ENCODE measurements at regions not wholly inside any gene's neighbourhood (a gene's known extent, or its start where the extent isn't known, plus 50 kb on each side); places are given as distances from the start of the nearest gene placed in this dataset.
"Not testable (repeated sequence)": the region's sequence is repeated elsewhere in the genome, so short reads cannot be mapped to it uniquely, and the experiment has no call there.

DNA sequence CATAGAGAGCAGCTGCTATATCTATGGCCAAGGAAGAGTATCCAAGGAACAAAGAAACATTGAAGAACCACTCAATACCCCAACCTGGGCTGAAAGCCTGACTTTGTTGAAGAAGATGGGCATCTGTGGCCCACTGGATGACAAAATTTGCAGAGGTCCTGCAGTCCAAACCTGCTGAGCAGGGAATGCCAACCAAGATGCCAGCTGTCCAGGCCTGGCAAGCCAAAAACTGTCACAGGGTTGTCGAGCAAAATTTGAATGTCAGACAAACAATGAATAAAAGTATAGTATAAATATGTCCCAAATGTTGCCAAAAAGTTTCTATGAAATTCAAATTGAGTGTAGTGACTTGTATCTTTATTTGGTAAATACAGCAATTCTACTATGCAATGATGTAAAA lies 1040.2 kb downstream of the PCDH9 start:
- TF ChIP-seq FOXP2 (optimal IDR thresholded peaks at IDR 0.05; ENCODE audit: control extremely low read depth, extremely low read length, insufficient read depth): no peak
- Histone ChIP-seq H3K27ac (no peak overlapping the region), H3K9me3 (ENCODE audit: low read depth, low read length) (no peaks in the 10 kb centered on the region), H3K9ac (ENCODE audit: insufficient read length) (no peak overlapping the region), H3K4me3 (no peak overlapping the region), H3K36me3 (ENCODE audit: insufficient read depth, low read length) (no peaks in the 10 kb centered on the region)
- no peak for DNase-seq (ENCODE audit: low read depth, low spot score)

DNA sequence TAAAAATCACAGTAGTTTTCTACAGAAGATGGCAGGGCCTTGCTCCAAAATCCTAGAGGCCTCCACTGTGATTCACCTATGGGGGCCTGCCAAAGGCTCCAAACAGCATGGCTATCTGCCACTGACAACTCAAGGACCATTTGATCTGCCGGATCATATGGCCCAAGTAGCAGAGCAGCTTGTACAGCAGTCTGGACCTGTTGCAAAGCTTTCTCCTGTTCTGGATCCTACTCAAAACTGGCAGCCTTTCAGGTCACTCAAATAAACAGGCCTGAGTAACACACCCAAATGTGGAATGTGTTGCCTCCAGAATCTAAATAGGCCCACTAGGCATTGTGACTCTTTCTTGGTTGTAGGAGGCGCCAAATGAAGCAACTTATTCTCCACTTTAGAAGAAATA lies 1049.3 kb downstream of the PCDH9 start:
- no peak overlapping the region for H3K4me3 ChIP-seq
- no peak overlapping the region for H3K27ac ChIP-seq
- H3K36me3 ChIP-seq (ENCODE audit: insufficient read depth, low read length): no peaks in the 10 kb centered on the region
- DNase-seq (ENCODE audit: low read depth, low spot score): no peak
- no peak overlapping the region for H3K9ac ChIP-seq (ENCODE audit: insufficient read length)
- no peak for TF ChIP-seq POLR2AphosphoS5 (IDR thresholded peaks at IDR 0.05; ENCODE audit: borderline replicate concordance, low read depth, low read length)
- TF ChIP-seq FOXP2 (optimal IDR thresholded peaks at IDR 0.05; ENCODE audit: control extremely low read depth, extremely low read length, insufficient read depth): no peak
- no peak for TF ChIP-seq EZH2 (IDR thresholded peaks at IDR 0.05)
- no peaks in the 10 kb centered on the region for H3K9me3 ChIP-seq (ENCODE audit: low read depth, low read length)

DNA sequence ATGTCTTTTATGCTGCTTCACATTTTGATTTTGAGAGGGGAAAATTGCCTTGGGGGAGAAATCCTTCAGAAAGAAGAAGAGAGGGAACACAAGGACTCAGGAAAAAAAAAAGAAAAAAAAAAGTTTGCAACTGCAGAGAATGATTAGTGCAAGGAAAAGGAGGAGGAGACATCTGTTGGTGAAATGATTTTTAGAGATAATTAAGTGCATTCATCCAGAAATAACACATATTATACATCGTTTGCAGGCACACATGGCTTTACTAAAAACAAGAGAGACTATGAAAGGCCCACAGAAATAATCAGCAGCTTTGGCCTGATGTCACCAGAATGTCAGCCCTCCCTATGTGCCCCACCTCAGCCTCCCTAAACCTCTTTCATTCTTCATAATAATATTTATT lies 1058.2 kb downstream of the PCDH9 start:
- peak overlapping the region; percentile 77 for H3K27ac ChIP-seq
- peak overlapping the region; percentile 57 for H3K4me3 ChIP-seq

DNA sequence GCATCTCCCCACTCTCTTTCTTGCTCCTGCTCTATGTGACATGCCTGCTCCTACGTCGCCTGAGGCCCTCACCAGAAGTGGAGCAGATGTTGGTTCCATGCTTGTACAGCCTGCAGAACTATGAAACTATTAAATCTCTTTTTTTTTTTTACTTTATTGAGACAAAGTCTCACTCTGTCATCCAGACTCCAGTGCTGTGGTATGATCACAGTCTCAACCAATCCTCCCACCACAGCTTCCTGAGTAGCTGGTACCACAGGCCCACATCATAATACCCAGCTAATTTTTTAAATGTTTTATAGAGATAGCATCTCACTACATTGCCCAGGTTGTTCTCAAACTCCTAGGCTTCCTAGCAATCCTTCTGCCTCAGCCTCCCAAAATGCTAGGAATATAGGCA lies 1067.7 kb downstream of the PCDH9 start:
- no peak overlapping the region for H3K9ac ChIP-seq (ENCODE audit: insufficient read length)
- H3K27ac ChIP-seq: no peak overlapping the region
- no peaks in the 10 kb centered on the region; the same call in 1 of the 2 replicates for H3K9me3 ChIP-seq (ENCODE audit: low read depth, low read length)
- DNase-seq (ENCODE audit: low read depth, low spot score): no peak
- no peak overlapping the region for H3K4me3 ChIP-seq
- H3K36me3 ChIP-seq (ENCODE audit: insufficient read depth, low read length): no peaks in the 10 kb centered on the region
- TF ChIP-seq EZH2 (IDR thresholded peaks at IDR 0.05) (no peak), POLR2AphosphoS5 (IDR thresholded peaks at IDR 0.05; ENCODE audit: borderline replicate concordance, low read depth, low read length) (no peak), FOXP2 (optimal IDR thresholded peaks at IDR 0.05; ENCODE audit: control extremely low read depth, extremely low read length, insufficient read depth) (no peak)

More for the DNA sequence above, 1058.2 kb downstream of the PCDH9 start:
- H3K9me3 ChIP-seq (ENCODE audit: low read depth, low read length): no peaks in the 10 kb centered on the region
- TF ChIP-seq EZH2 (IDR thresholded peaks at IDR 0.05): no peak
- TF ChIP-seq FOXP2 (optimal IDR thresholded peaks at IDR 0.05; ENCODE audit: control extremely low read depth, extremely low read length, insufficient read depth): no peak
- no peak for TF ChIP-seq POLR2AphosphoS5 (IDR thresholded peaks at IDR 0.05; ENCODE audit: borderline replicate concordance, low read depth, low read length)
- no peak overlapping the region for H3K9ac ChIP-seq (ENCODE audit: insufficient read length)
- no peaks in the 10 kb centered on the region for H3K36me3 ChIP-seq (ENCODE audit: insufficient read depth, low read length)
- DNase-seq (ENCODE audit: low read depth, low spot score): peak; percentile 87

DNA sequence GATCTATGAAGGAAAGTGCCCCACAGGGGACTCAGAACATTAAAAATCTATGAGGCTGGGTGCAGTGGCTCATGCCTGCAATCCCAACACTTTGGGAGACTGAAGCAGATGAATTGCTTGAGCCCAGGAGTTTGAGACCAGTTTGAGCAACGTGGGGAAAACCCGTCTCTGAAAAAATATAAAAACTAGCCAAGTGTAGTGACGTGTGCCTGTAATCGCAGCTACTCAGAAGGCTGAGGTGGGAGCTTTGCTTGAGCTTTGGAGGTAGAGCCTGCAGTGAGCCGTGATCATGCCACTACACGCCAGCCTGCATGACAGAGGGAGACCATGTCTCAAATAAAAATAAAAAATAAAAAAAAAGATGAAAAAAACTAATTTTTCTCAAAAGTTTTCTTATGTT lies 1070.6 kb downstream of the PCDH9 start:
- Histone ChIP-seq H3K9ac (ENCODE audit: insufficient read length) (no peak overlapping the region), H3K36me3 (ENCODE audit: insufficient read depth, low read length) (no peaks in the 10 kb centered on the region), H3K4me3 (no peak overlapping the region), H3K9me3 (ENCODE audit: low read depth, low read length) (no peaks in the 10 kb centered on the region; the same call in 1 of the 2 replicates), H3K27ac (no peak overlapping the region)
- TF ChIP-seq POLR2AphosphoS5 (IDR thresholded peaks at IDR 0.05; ENCODE audit: borderline replicate concordance, low read depth, low read length) (no peak), FOXP2 (optimal IDR thresholded peaks at IDR 0.05; ENCODE audit: control extremely low read depth, extremely low read length, insufficient read depth) (no peak), EZH2 (IDR thresholded peaks at IDR 0.05) (no peak)
- DNase-seq (ENCODE audit: low read depth, low spot score): no peak

DNA sequence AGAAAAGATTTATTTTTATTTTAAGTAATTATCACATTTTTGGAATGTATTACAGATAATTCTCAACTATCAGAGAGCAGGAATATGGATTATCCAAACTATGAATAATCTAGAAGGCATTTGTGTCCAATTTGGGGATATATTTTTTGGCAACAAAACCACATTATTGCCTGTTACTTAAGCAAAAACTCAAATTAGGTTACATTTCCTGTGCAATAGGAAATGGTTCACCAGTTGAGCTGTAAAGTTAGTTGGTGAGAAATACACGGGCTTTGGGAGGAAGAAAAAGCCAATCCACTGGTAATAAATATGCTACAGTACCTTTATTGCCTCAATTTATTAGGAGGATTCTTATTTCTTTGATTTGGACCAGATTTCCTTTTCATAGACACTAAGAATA lies 1075.2 kb downstream of the PCDH9 start:
- no peak overlapping the region for H3K4me3 ChIP-seq
- H3K9me3 ChIP-seq (ENCODE audit: low read depth, low read length): no peaks in the 10 kb centered on the region
- DNase-seq (ENCODE audit: low read depth, low spot score): peak; percentile 76
- no peak overlapping the region for H3K9ac ChIP-seq (ENCODE audit: insufficient read length)
- H3K27ac ChIP-seq: peak overlapping the region; percentile 92
- H3K36me3 ChIP-seq (ENCODE audit: insufficient read depth, low read length): no peaks in the 10 kb centered on the region
- TF ChIP-seq FOXP2 (optimal IDR thresholded peaks at IDR 0.05; ENCODE audit: control extremely low read depth, extremely low read length, insufficient read depth) (no peak), POLR2AphosphoS5 (IDR thresholded peaks at IDR 0.05; ENCODE audit: borderline replicate concordance, low read depth, low read length) (peak; percentile 47; the same call in 1 of the 2 replicates), EZH2 (IDR thresholded peaks at IDR 0.05) (no peak)

DNA sequence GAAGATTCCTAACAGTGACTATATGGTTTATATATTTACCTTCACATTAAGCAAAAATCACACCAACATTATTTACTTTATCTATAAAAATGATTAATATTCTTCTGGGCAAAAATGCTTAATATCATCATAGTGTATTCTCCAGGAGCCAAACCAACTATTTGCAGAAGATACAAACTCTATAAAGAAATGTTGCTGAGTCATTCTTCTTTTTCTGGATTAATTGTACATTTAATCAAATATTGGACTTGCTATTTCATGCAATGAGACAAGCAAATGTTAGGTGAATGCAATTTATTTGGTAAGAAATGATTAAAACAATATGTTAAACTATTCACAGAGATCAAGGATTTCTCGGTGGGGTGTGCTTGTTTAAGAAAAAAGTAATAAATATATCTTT lies 1075.8 kb downstream of the PCDH9 start:
- no peak for DNase-seq (ENCODE audit: low read depth, low spot score)
- no peak overlapping the region for H3K9ac ChIP-seq (ENCODE audit: insufficient read length)
- H3K27ac ChIP-seq: peak overlapping the region; percentile 92; the same call in 1 of the 2 replicates
- TF ChIP-seq EZH2 (IDR thresholded peaks at IDR 0.05) (no peak), FOXP2 (optimal IDR thresholded peaks at IDR 0.05; ENCODE audit: control extremely low read depth, extremely low read length, insufficient read depth) (no peak), POLR2AphosphoS5 (IDR thresholded peaks at IDR 0.05; ENCODE audit: borderline replicate concordance, low read depth, low read length) (no peak)
- no peaks in the 10 kb centered on the region for H3K36me3 ChIP-seq (ENCODE audit: insufficient read depth, low read length)
- no peaks in the 10 kb centered on the region for H3K9me3 ChIP-seq (ENCODE audit: low read depth, low read length)
- peak overlapping the region; percentile 17; the same call in 1 of the 2 replicates for H3K4me3 ChIP-seq

DNA sequence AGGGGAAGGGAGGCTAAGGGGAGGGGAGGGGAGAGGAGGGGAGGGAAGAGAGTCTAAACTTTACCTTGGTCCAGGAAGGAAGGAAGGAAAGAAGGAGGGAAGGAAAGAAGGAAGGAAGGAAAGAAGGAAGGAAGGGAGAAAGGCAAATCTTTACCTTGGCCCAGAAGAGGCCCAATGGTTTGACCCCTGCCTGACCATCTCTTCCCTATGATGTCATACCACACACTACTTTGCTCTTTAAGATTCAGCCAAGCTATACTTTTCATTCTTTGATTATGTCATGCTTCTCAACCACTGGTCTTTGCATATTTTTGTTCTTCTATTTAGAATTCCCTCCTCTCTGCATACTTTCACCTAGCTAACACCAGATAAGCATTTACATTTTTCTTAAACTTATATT lies 1077.5 kb downstream of the PCDH9 start:
- no peak overlapping the region for H3K27ac ChIP-seq
- no peak for TF ChIP-seq POLR2AphosphoS5 (IDR thresholded peaks at IDR 0.05; ENCODE audit: borderline replicate concordance, low read depth, low read length)
- TF ChIP-seq EZH2 (IDR thresholded peaks at IDR 0.05): no peak
- TF ChIP-seq FOXP2 (optimal IDR thresholded peaks at IDR 0.05; ENCODE audit: control extremely low read depth, extremely low read length, insufficient read depth): no peak
- H3K9me3 ChIP-seq (ENCODE audit: low read depth, low read length): no peaks in the 10 kb centered on the region
- H3K9ac ChIP-seq (ENCODE audit: insufficient read length): no peak overlapping the region
- DNase-seq (ENCODE audit: low read depth, low spot score): no peak
- H3K4me3 ChIP-seq: no peak overlapping the region
- no peaks in the 10 kb centered on the region for H3K36me3 ChIP-seq (ENCODE audit: insufficient read depth, low read length)

DNA sequence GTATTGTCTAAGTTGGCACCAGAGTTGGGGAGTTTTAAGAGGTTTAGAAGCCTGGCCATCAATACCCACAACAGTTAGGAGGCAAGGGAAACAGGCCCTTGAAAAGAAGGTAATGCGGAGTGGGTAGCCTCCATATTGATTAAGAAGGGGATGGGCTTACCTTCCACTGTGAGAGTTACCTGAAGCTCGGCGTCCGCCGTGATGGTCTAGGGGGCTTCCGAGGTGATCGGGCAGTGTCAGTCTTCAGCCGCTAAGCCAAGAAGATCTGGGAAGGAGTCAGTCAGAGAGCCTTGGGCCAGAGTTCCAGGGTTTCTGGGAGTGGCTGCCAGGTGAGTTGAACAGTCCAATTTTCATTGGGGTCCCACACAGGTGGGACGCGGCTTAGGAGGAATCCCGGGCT lies 1085.8 kb downstream of the PCDH9 start:
- not testable (repeated sequence) for H3K36me3 ChIP-seq (ENCODE audit: insufficient read depth, low read length); H3K9ac ChIP-seq (ENCODE audit: insufficient read length); DNase-seq (ENCODE audit: low read depth, low spot score); H3K9me3 ChIP-seq (ENCODE audit: low read depth, low read length); H3K4me3 ChIP-seq; H3K27ac ChIP-seq
